ENCODE measurements at regions not wholly inside any gene's neighbourhood (a gene's known extent, or its start where the extent isn't known, plus 50 kb on each side); places are given as distances from the start of the nearest gene placed in this dataset.

DNA sequence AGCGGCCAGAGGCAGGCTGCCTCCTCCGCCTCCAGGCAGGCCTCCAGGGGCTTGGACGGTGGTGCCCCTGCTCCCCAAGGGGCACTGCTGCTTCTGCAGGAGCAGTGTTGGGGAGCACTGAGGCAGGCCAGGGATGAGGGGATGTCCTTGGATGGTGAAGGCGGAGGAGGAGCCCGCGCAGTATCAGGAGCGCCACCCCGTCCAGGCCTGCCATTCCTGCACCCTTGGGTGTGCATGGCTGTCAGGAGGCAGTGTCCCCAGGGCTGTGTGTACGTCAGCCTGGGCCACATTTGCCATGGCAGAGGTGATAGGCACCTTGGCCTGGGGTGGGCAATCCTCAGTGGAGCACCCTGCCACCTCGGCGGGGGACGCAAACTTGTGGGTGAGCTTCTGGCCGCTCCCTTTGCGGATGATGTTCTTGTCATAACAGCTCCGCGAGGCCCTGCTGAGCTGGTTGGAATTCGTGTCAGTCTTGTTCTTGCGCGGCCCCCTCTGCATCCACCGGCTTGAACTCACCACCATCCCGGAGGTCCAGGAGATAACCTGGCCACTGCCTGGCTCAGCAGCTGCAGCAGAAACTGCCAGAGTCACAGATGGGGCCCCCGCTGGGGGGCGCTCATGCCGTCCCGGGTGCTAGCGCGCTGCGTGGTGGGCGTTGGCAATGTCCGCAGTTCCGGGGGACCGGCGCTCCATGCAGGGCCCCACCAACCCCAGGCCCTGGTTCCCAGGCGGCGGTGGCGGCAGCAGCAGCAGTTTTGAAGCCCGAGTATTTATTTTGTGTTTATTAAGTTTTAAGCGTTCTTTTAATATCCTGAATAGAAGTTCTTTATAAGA lies 182.3 kb upstream of the ADCY1 start:
- TF ChIP-seq, protein P1, sequence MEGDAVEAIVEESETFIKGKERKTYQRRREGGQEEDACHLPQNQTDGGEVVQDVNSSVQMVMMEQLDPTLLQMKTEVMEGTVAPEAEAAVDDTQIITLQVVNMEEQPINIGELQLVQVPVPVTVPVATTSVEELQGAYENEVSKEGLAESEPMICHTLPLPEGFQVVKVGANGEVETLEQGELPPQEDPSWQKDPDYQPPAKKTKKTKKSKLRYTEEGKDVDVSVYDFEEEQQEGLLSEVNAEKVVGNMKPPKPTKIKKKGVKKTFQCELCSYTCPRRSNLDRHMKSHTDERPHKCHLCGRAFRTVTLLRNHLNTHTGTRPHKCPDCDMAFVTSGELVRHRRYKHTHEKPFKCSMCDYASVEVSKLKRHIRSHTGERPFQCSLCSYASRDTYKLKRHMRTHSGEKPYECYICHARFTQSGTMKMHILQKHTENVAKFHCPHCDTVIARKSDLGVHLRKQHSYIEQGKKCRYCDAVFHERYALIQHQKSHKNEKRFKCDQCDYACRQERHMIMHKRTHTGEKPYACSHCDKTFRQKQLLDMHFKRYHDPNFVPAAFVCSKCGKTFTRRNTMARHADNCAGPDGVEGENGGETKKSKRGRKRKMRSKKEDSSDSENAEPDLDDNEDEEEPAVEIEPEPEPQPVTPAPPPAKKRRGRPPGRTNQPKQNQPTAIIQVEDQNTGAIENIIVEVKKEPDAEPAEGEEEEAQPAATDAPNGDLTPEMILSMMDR (conservative IDR thresholded peaks at IDR 0.05 in 1 of 2, IDR thresholded peaks at IDR 0.05 in 1 of 2; ENCODE audit: low read depth in 1 of 2, low read length in 2 of 2) = no peak
- TF ChIP-seq EZH2 (IDR thresholded peaks at IDR 0.05; ENCODE audit: low read length, missing control alignments) = no peak

All from fibroblast of lung (primary cell).